IMR-90 (cell line): ENCODE measurements at regions not wholly inside any gene's neighbourhood (a gene's known extent, or its start where the extent isn't known, plus 50 kb on each side); places are given as distances from the start of the nearest gene placed in this dataset.

Experiments
- ATAC-seq: fragments of 200-7000 bp; cut with Tn5 transposase; 2 replicates; pipeline ENCODE4 v1.9.1; 2020; ENCODE audit warnings: low read depth, mild to moderate bottlenecking, moderate library complexity
- BruUV-seq: library from RNA; stranded (reverse); fragments of 400-500 nt; replicated peaks from 2 replicates; lab custom pipeline; 2021; lab: Mats Ljungman, UMichigan
- CTCF ChIA-PET: fragments of 300-600 bp; formaldehyde crosslinking; extraction: SDS; loops from one replicate; lab custom pipeline; 2021; ENCODE audit warnings: antibody characterized with exemption; lab: Yijun Ruan, JAX
- POLR2A ChIA-PET: fragments of 300-600 bp; sonication (Branson Sonifier 250); formaldehyde crosslinking; loops from one replicate; lab custom pipeline; 2022; ENCODE audit warnings: antibody characterized with exemption; ENCODE audit not compliant: unreplicated experiment; lab: Charles Lee
- DNase-seq: peaks from one replicate; pipeline ENCODE4 v3.0.0; 2013
- H2AFZ ChIP-seq: replicated peaks from 2 replicates; pipeline ENCODE3; 2013; ENCODE audit warnings: low read length, mild to moderate bottlenecking; ENCODE audit not compliant: poor library complexity
- H2AK5ac ChIP-seq: 2 replicates; pipeline ENCODE4 v1.6.1; 2013; ENCODE audit warnings: low read depth, low read length, inconsistent platforms
- H2AK9ac ChIP-seq: replicated peaks from 2 replicates; pipeline ENCODE3; 2013; ENCODE audit warnings: mild to moderate bottlenecking, low read depth, low read length, moderate library complexity; ENCODE audit not compliant: poor library complexity
- H2BK120ac ChIP-seq: 2 replicates; pipeline ENCODE4 v1.6.1; 2013; ENCODE audit warnings: low read depth, low read length, inconsistent platforms
- H2BK15ac ChIP-seq: 3 replicates; pipeline ENCODE4 v1.6.1; 2013; ENCODE audit warnings: low read depth, low read length, inconsistent platforms
- H2BK20ac ChIP-seq: 2 replicates; pipeline ENCODE4 v1.6.1; 2013; ENCODE audit warnings: low read depth, mild to moderate bottlenecking, inconsistent platforms, low read length, moderate library complexity
- H2BK5ac ChIP-seq: 2 replicates; pipeline ENCODE4 v1.6.1; 2013; ENCODE audit warnings: mild to moderate bottlenecking, low read depth, low read length, inconsistent platforms; ENCODE audit not compliant: poor library complexity, severe bottlenecking
- H3K14ac ChIP-seq: replicated peaks from 2 replicates; pipeline ENCODE4 v1.6.1; 2013; ENCODE audit warnings: low read depth, low read length, inconsistent platforms
- H3K18ac ChIP-seq: 2 replicates; pipeline ENCODE4 v1.6.1; 2013; ENCODE audit warnings: low read depth, low read length, control low read depth
- H3K23ac ChIP-seq: 2 replicates; pipeline ENCODE4 v1.6.1; 2013; ENCODE audit warnings: low read depth, low read length, inconsistent platforms
- H3K27ac ChIP-seq: 2 replicates; pipeline ENCODE4 v1.5.1; 2013; ENCODE audit warnings: mild to moderate bottlenecking, control low read depth, low read length; ENCODE audit not compliant: insufficient read depth
- H3K27me3 ChIP-seq: 2 replicates; pipeline ENCODE4 v1.6.1; 2013; ENCODE audit warnings: low read length; ENCODE audit not compliant: control insufficient read depth, insufficient read depth
- H3K36me3 ChIP-seq: 2 replicates; pipeline ENCODE4 v1.6.1; 2013; ENCODE audit warnings: low read length, mixed read lengths; ENCODE audit not compliant: control insufficient read depth, insufficient read depth
- H3K4ac ChIP-seq: 2 replicates; pipeline ENCODE4 v1.6.1; 2013; ENCODE audit warnings: low read depth, low read length, inconsistent platforms
- H3K4me1 ChIP-seq: 2 replicates; pipeline ENCODE4 v1.6.1; 2013; ENCODE audit warnings: low read length, mixed read lengths; ENCODE audit not compliant: control insufficient read depth, insufficient read depth
- H3K4me2 ChIP-seq: 2 replicates; pipeline ENCODE4 v1.6.1; 2013; ENCODE audit warnings: low read depth, mild to moderate bottlenecking, control low read depth, low read length, moderate library complexity
- H3K4me3 ChIP-seq: 2 replicates; pipeline ENCODE4 v1.5.1; 2013; ENCODE audit warnings: low read depth, mild to moderate bottlenecking, control low read depth, low read length, moderate library complexity; ENCODE audit not compliant: insufficient read depth
- H3K56ac ChIP-seq: 2 replicates; pipeline ENCODE4 v1.6.1; 2013; ENCODE audit warnings: low read length, inconsistent platforms; ENCODE audit not compliant: insufficient read depth; ENCODE audit errors: extremely low read depth
- H3K79me1 ChIP-seq, 2 experiments: 2 replicates each; pipeline ENCODE4 v1.6.1; 2013; ENCODE audit warnings: low read length in 2 of 2, inconsistent platforms in 1 of 2, low read depth in 1 of 2
- H3K9ac ChIP-seq: 2 replicates; pipeline ENCODE4 v1.6.1; 2013; ENCODE audit warnings: low read depth, low read length, control low read depth
- H3K9me1 ChIP-seq: 2 replicates; pipeline ENCODE4 v1.6.1; 2013; ENCODE audit warnings: low read length, inconsistent platforms; ENCODE audit not compliant: insufficient read depth
- H3K9me3 ChIP-seq: 2 replicates; pipeline ENCODE4 v1.6.1; 2013; ENCODE audit warnings: low read length; ENCODE audit not compliant: control insufficient read depth, insufficient read depth
- H4K20me1 ChIP-seq: 2 replicates; pipeline ENCODE4 v1.6.1; 2013; ENCODE audit warnings: low read length, inconsistent platforms; ENCODE audit not compliant: insufficient read depth
- H4K5ac ChIP-seq: 2 replicates; pipeline ENCODE4 v1.6.1; 2013; ENCODE audit warnings: mild to moderate bottlenecking, low read depth, low read length, control low read depth
- H4K8ac ChIP-seq, 2 experiments: 2 replicates each; pipeline ENCODE4 v1.6.1; 2013; ENCODE audit warnings: low read depth in 2 of 2, low read length in 2 of 2, control low read depth in 1 of 2, inconsistent platforms in 1 of 2
- H4K91ac ChIP-seq: 2 replicates; pipeline ENCODE4 v1.6.1; 2013; ENCODE audit warnings: low read depth, low read length, inconsistent platforms; ENCODE audit not compliant: insufficient read depth
- BHLHE40 ChIP-seq: fragments of 150-350 bp; IDR thresholded peaks from 2 replicates; pipeline ENCODE4 v1.6.1; 2016; ENCODE audit warnings: mild to moderate bottlenecking, low read depth, low read length
- ELK1 ChIP-seq: fragments of 150-350 bp; IDR thresholded peaks from 2 replicates; pipeline ENCODE4 v1.6.1; 2016; ENCODE audit warnings: low read depth, mild to moderate bottlenecking, low read length, moderate library complexity, borderline replicate concordance
- FOS ChIP-seq: fragments of 150-350 bp; IDR thresholded peaks from 2 replicates; pipeline ENCODE4 v1.6.1; 2016; ENCODE audit warnings: low read depth, low read length
- MAFK ChIP-seq: IDR thresholded peaks from 2 replicates; pipeline ENCODE4 v1.6.1; 2012; ENCODE audit warnings: low read depth, low read length, improper control_type of control experiment
- MAZ ChIP-seq: IDR thresholded peaks from 2 replicates; pipeline ENCODE4 v1.6.1; 2012; ENCODE audit warnings: low read depth, mild to moderate bottlenecking, low read length, improper control_type of control experiment, moderate library complexity, borderline replicate concordance
- MXI1 ChIP-seq: IDR thresholded peaks from 2 replicates; pipeline ENCODE4 v1.6.1; 2012; ENCODE audit warnings: low read depth, mild to moderate bottlenecking, low read length, moderate library complexity, borderline replicate concordance
- POLR2A ChIP-seq: IDR thresholded peaks from 2 replicates; pipeline ENCODE4 v1.6.1; 2012; ENCODE audit warnings: mild to moderate bottlenecking, low read depth, low read length
- RAD21 ChIP-seq: IDR thresholded peaks from 2 replicates; pipeline ENCODE4 v1.6.1; 2012; ENCODE audit warnings: low read length, improper control_type of control experiment
- RCOR1 ChIP-seq: IDR thresholded peaks from 2 replicates; pipeline ENCODE4 v1.6.1; 2012; ENCODE audit warnings: mild to moderate bottlenecking, low read length, improper control_type of control experiment; ENCODE audit not compliant: insufficient replicate concordance
- RFX5 ChIP-seq: IDR thresholded peaks from 2 replicates; pipeline ENCODE4 v1.8.0; 2012; ENCODE audit warnings: low read depth, mild to moderate bottlenecking, low read length, moderate library complexity
- SMC3 ChIP-seq: fragments of 150-350 bp; IDR thresholded peaks from 2 replicates; pipeline ENCODE4 v1.6.1; 2016; ENCODE audit warnings: low read depth, mild to moderate bottlenecking, antibody characterized with exemption, low read length, moderate library complexity
- WGBS, 2 experiments: methylation state at CpG; one replicate each; pipeline versions ENCODE4 v1.1.5 to v1.1.7; 2013; ENCODE audit warnings: missing lambda C conversion rate in 2 of 2; ENCODE audit not compliant: insufficient read length in 1 of 2; ENCODE audit errors: extremely low coverage in 2 of 2; 5-methylcytosine and 5-hydroxymethylcytosine counted together
- dilution Hi-C: fragments of 300-500 bp; cut with HindIII; formaldehyde crosslinking; loops from one replicate; pipeline ENCODE4 v1.14.3; 2018; ENCODE audit warnings: low sequenced_read_pairs; ENCODE audit not compliant: unreplicated experiment
- in situ Hi-C: fragments of 300-500 bp; cut with MboI; formaldehyde crosslinking; loops from 3 replicates; pipeline ENCODE4 v1.14.3; 2019; ENCODE audit warnings: low sequenced_read_pairs, inconsistent platforms, mixed read lengths
- intact Hi-C: fragments of 100-400 bp; cut with micrococcal nuclease; formaldehyde crosslinking; loops from 2 replicates; pipeline ENCODE4 v1.10.0; 2022
- TF ChIP-seq, protein P1 (sequence below): fragments of 150-350 bp; IDR thresholded peaks from 2 replicates; pipeline ENCODE4 v1.6.1; 2017; ENCODE audit warnings: mild to moderate bottlenecking, antibody characterized with exemption, low read length, low read depth

DNA sequence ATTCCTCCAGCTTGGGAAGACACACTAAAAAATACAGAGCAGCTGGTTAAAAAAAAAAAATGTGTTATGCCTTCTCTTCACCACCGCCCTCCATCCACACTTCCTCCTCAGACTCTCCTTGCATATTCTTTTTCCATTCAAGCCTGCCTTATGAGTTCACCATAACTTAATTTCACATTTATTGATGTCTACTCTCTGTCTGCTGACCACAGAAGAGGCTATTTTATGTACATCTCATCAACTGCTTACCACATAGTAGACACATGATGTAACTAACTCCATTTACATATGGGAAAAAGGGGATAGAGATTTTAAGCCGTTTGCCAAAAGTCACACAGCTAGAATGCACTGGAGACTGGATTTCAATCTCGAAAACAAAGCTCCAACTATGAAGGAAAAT lies 409.8 kb downstream of the CDH11 start:
- no peak overlapping the region for H3K56ac ChIP-seq
- H3K4me2 ChIP-seq: no peak overlapping the region
- H2BK20ac ChIP-seq: no peak overlapping the region
- no peaks in the 10 kb centered on the region for H4K20me1 ChIP-seq
- H3K9ac ChIP-seq: no peak overlapping the region
- H4K5ac ChIP-seq: no peak overlapping the region
- no peak overlapping the region for H3K4ac ChIP-seq
- H2BK15ac ChIP-seq: no peak overlapping the region
- H3K27me3 ChIP-seq: no peaks in the 10 kb centered on the region
- no peak overlapping the region for H3K14ac ChIP-seq
- BruUV-seq: no TSS peak
- no peak overlapping the region for H3K18ac ChIP-seq
- no peak overlapping the region for H2AK9ac ChIP-seq
- no peak for TF ChIP-seq MAZ
- no peak for TF ChIP-seq RAD21
- TF ChIP-seq BHLHE40: no peak
- no peak for TF ChIP-seq FOS
- no peak for TF ChIP-seq MXI1
- no peak for TF ChIP-seq ELK1
- no peak for TF ChIP-seq RFX5
- no peak for TF ChIP-seq RCOR1
- no peak for TF ChIP-seq SMC3
- TF ChIP-seq, protein P1, sequence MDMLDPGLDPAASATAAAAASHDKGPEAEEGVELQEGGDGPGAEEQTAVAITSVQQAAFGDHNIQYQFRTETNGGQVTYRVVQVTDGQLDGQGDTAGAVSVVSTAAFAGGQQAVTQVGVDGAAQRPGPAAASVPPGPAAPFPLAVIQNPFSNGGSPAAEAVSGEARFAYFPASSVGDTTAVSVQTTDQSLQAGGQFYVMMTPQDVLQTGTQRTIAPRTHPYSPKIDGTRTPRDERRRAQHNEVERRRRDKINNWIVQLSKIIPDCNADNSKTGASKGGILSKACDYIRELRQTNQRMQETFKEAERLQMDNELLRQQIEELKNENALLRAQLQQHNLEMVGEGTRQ: no peak
- no peak for TF ChIP-seq MAFK
- TF ChIP-seq POLR2A: no peak
- intact Hi-C loops (no loop called here), in situ Hi-C loops (no loop called here), dilution Hi-C loops (no loop called here)
- no peak overlapping the region for H2AFZ ChIP-seq
- no peak overlapping the region for H3K27ac ChIP-seq
- H2BK5ac ChIP-seq: no peak overlapping the region
- H3K4me1 ChIP-seq: no peaks in the 10 kb centered on the region
- peak; percentile 5 for DNase-seq
- H3K4me3 ChIP-seq: no peak overlapping the region
- H3K9me1 ChIP-seq: no peaks in the 10 kb centered on the region
- CTCF ChIA-PET: no interaction called here
- no CpG with 5 or more reads among the region's 3 CpGs for WGBS, 2 experiments
- H2AK5ac ChIP-seq: no peak overlapping the region
- no peak for ATAC-seq
- H2BK120ac ChIP-seq: no peak overlapping the region
- H3K79me1 ChIP-seq: no peaks in the 10 kb centered on the region
- no peak overlapping the region for H3K23ac ChIP-seq
- POLR2A ChIA-PET: no interaction called here
- no peak overlapping the region for H4K91ac ChIP-seq
- H4K8ac ChIP-seq: no peak overlapping the region
- H3K36me3 ChIP-seq: no peaks in the 10 kb centered on the region
- H3K9me3 ChIP-seq: no peaks in the 10 kb centered on the region
